Ishikawa (cell line): ENCODE measurements at regions not wholly inside any gene's neighbourhood (a gene's known extent, or its start where the extent isn't known, plus 50 kb on each side); places are given as distances from the start of the nearest gene placed in this dataset.

Experiments used
- CEBPB ChIP-seq: IDR thresholded peaks from 2 replicates; pipeline ENCODE4 v1.6.1; 2012
- CREB1 ChIP-seq: IDR thresholded peaks from 2 replicates; pipeline ENCODE4 v1.6.1; 2012; ENCODE audit warnings: low read depth
- EGR1 ChIP-seq: IDR thresholded peaks from 2 replicates; pipeline ENCODE4 v1.6.1; 2012
- EP300 ChIP-seq: IDR thresholded peaks from 2 replicates; pipeline ENCODE4 v1.6.1; 2012; ENCODE audit warnings: borderline replicate concordance
- FOXM1 ChIP-seq: IDR thresholded peaks from 2 replicates; pipeline ENCODE4 v1.6.1; 2012; ENCODE audit warnings: low read depth, borderline replicate concordance
- NFIC ChIP-seq: IDR thresholded peaks from 2 replicates; pipeline ENCODE4 v1.6.1; 2012
- RAD21 ChIP-seq: IDR thresholded peaks from 2 replicates; pipeline ENCODE4 v1.6.1; 2012; ENCODE audit warnings: low read depth
- REST ChIP-seq: IDR thresholded peaks from 2 replicates; pipeline ENCODE4 v1.6.1; 2012; ENCODE audit warnings: low read depth, mild to moderate bottlenecking
- TAF1 ChIP-seq: IDR thresholded peaks from 2 replicates; pipeline ENCODE4 v1.6.1; 2012; ENCODE audit warnings: low read depth, mild to moderate bottlenecking
- TCF12 ChIP-seq: IDR thresholded peaks from 2 replicates; pipeline ENCODE4 v1.6.1; 2012; ENCODE audit warnings: low read depth
- TEAD4 ChIP-seq: IDR thresholded peaks from 2 replicates; pipeline ENCODE4 v1.6.1; 2012
- USF1 ChIP-seq: IDR thresholded peaks from 2 replicates; pipeline ENCODE4 v1.6.1; 2012
- YY1 ChIP-seq: IDR thresholded peaks from 2 replicates; pipeline ENCODE4 v1.6.1; 2012; ENCODE audit warnings: low read depth
- ZBTB7A ChIP-seq: IDR thresholded peaks from 2 replicates; pipeline ENCODE4 v1.6.1; 2012; ENCODE audit warnings: low read depth
- TF ChIP-seq, protein P1 (sequence below): IDR thresholded peaks from 2 replicates; pipeline ENCODE4 v1.6.1; 2012

DNA sequence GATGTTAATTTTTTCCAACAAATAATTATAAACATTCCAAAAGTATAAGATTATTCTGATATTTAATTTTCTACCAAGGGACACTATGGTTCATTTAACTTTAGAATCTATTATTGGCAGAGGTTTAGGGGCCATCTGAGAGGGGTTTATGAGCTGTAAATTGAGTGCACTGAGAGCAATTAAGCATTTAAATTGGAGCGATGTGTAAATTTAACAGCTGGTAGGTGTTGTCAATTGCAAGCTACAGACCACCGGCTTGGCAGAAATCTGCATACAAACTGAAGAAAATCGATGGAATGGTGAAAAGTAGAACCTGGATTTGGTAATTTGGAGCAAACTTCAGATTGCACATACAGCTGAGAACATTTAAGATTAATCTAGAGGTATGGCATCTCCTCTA is 55.8 kb upstream of the MTF2 start:
- no peak for TF ChIP-seq FOXM1
- no peak for TF ChIP-seq TEAD4
- TF ChIP-seq TCF12, result no peak
- TF ChIP-seq, protein P1, sequence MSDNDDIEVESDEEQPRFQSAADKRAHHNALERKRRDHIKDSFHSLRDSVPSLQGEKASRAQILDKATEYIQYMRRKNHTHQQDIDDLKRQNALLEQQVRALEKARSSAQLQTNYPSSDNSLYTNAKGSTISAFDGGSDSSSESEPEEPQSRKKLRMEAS, result no peak
- no peak for TF ChIP-seq CEBPB
- TF ChIP-seq RAD21, result no peak
- TF ChIP-seq YY1, result no peak
- TF ChIP-seq USF1, result no peak
- TF ChIP-seq NFIC, result no peak
- no peak for TF ChIP-seq EGR1
- no peak for TF ChIP-seq CREB1
- no peak for TF ChIP-seq EP300
- TF ChIP-seq REST, result no peak
- no peak for TF ChIP-seq ZBTB7A
- no peak for TF ChIP-seq TAF1

DNA sequence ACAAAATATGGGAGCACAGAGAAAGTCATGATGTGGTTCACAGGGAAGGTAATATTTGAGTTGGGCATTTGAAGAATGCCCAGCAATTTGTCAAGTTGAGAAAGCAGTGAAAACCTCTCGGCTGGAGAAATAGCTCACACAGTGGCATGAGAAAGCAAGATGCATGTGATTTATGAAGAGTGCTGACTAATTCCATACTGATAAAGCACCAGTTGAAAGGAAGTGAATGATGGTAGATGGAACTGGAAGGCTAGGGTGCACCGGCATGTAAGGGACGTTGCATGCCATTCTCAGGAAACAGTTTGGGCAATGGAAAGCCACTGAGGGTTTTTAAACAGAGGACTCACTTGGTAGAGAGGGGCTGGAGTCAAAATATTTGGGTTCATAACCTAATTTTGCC is 53.5 kb upstream of the MTF2 start:
- TF ChIP-seq USF1 (no peak), NFIC (no peak), YY1 (no peak)

- TF ChIP-seq EGR1 (no peak), REST (no peak), TCF12 (no peak), CREB1 (no peak), TEAD4 (no peak), CEBPB (no peak), YY1 (no peak), NFIC (no peak)
- TF ChIP-seq, protein P1, result no peak
Observed at GRCh38 chr1:93028542-93028941, 50.5 kb upstream of the MTF2 start.
